ENCODE measurements at regions not wholly inside any gene's neighbourhood (a gene's known extent, or its start where the extent isn't known, plus 50 kb on each side); places are given as distances from the start of the nearest gene placed in this dataset.

DNA sequence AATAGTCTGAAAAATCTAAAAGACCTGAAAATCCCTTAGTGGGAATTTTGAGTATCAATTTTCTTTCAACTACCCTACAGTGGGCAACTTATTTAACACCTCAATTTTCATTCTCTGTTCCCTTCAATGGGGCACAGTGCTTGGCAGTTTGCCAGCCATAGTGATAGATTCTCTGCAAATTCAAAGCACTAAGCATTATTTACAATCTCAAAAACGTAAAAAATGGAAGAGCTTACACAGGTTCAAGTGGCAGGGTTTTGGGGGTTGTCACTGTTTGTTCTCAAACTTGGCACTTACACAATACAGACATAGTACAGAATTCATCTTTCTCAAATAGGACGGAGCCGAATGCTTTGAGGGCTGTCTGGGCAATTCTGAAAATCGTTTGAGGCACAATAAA lies 515.0 kb downstream of the EFNA5 start:
- no peak for DNase-seq (ENCODE audit: low read depth in 2 of 3, low spot score in 2 of 3)

DNA sequence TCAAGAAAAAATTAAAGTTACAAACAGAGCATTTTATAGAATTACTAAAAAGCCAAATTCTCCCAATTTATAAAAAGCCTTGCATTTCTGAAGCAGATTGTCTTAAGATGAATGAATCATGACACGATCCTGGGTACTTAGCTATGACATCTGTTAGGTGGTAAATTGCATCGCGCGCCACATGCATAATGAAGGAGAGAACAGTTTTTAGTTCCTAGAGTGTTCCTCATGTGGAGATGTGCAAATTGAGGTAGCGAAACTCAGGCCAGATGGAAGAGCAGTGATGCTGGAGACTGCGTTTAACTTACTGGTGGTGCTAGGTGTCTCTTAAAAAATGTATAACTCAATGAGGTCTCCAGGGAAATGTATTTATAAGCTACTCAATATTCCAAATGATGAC lies 516.1 kb downstream of the EFNA5 start:
- no peak for DNase-seq (ENCODE audit: low read depth in 2 of 3, low spot score in 2 of 3)

DNA sequence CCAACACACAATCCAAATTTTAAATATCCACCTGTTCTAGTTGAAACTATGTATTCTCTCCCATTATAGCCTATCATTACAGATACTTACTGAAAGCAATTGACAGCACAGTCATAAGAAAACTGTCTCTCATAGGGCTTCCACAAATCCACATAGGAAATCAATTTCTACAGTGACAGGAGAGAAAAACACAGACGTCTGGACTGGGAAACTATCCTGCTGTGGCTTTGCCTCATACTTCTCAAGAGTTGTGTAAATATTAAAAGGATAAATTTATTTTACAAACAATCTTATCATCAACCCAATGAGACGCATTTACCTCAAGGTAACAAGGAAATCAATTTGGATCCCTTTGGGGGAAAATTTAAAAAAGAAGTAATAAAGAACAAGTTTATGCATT lies 517.5 kb downstream of the EFNA5 start:
- DNase-seq (ENCODE audit: low read depth in 2 of 3, low spot score in 2 of 3) = no peak

DNA sequence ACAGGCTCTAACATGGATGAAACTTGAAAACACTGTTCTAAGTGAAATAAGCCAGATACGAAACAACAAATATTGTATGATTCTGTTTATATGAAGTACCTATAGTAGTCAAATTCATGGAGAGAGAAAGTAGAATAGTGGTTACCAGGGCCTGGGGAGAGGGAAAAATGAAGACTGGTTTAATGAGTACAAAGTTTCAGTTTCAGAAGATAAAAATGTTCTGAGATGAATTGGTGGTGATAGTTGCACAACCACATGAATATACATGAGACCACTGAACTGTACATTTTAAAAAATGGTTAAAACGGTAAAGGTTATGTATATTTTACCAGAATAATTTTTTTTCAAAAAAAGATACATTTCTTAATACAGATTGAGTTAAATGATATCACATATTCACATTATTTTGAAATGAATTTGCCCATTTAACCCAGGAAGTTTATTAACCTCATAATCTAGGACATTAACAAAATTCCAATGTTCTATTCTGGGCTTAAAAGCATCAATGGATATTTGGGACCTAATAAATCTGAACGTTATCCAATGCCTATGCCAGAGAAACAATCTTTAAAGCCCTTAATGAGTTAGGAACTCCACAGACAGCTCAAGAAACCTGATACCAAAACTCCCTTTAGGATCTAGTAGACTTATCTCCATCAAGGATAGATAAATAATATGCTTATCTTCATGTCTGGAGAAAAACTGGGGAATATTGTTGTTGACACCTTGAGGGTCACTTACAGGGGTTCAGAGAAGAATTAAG lies 521.3 kb downstream of the EFNA5 start:
- DNase-seq (ENCODE audit: low read depth in 2 of 3, low spot score in 2 of 3) = no peak

DNA sequence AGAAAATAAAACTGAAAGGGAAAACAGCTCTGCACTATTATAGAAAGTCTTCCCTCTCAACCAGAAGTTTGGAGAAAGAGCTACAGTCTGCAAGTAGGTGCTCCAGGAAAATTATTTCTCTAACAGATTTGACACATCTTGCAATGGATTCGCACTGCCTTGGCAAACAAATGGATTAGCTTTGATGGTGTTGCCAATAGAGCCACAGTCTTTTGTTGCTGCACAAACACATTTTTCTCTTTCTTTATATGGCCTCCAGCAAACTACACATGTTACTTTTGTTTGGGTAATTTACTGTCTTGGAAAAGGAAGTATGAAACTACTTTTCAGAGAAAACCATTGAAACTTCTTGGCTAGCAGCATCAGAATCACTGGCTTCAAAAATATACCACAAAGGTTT lies 523.1 kb downstream of the EFNA5 start:
- DNase-seq (ENCODE audit: low read depth in 2 of 3, low spot score in 2 of 3) = no peak

DNA sequence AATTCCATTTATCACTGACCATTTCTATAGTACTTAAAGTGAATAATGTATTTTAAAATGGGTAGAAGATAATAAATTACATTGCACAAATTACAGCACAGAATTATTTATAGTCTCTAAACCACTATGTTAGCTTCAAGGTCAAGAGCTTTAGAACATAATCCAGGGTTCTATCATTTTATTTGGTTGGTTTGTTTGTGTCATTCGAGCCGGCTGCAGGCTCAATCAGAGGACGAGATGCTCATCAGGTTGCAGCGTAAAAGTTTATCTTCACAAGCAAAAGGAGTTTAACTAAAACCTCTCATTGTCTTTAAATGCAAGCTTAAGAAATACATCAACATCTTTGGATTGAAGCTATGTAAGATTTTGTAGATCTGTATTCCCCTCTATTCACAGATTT lies 523.8 kb downstream of the EFNA5 start:
- no peak for DNase-seq (ENCODE audit: low read depth in 2 of 3, low spot score in 2 of 3)

DNA sequence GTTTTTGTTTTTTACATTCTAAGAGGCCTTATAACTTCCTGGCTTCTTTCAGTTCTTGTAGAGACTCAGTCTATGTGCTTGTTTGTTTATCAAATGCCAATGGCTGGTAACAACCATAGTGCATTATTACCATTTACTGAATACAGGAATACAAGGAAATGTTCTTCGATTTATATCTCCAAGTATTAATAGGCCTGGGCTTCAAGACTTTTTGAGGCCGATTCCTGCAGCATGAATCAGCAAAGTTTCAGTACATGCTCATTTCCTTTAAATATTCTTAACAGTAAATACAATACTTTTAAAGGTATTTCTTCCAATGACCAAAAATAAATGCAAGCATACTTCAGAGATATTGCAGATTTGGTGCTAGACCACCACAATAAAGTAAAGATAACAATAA lies 535.3 kb downstream of the EFNA5 start:
- no peak for DNase-seq (ENCODE audit: low read depth in 2 of 3, low spot score in 2 of 3)

DNA sequence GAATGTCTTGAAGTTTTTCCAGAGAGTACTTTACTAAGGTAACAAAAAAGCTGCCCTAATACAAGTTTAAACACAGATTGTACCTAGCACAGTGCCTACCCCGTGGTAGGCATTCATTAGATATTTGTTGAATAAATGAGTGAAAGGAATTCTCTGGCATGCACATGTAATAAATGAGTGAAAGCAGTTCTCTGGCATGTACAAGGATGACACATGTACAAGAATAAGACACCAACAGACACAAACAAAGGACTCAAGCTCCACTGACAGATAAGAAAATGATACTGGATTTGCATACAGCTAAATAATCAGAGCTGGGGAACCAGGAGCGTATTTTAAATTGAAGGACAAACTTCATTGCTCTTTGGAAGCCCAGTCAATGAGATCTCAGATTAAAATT lies 535.8 kb downstream of the EFNA5 start:
- DNase-seq (ENCODE audit: low read depth in 2 of 3, low spot score in 2 of 3) = no peak

DNA sequence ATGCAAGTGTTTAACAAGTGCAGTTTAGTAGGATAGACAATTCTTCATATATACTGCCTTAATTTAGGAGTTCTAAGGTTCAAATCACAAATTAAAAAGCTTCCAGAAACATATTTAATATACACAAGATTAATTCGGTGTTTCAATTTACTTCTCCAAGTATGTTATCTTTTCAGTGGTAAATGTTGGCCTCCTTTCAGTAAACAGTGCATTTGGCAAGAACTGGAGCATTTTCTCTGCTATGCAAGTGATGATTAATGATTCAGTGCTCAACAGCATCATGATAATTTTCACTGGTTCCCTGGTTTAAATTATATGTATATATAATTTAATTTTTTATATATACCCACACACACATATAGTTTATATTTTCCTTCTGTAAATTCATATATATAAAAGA lies 541.7 kb downstream of the EFNA5 start:
- DNase-seq (ENCODE audit: low read depth in 2 of 3, low spot score in 2 of 3) = no peak

DNA sequence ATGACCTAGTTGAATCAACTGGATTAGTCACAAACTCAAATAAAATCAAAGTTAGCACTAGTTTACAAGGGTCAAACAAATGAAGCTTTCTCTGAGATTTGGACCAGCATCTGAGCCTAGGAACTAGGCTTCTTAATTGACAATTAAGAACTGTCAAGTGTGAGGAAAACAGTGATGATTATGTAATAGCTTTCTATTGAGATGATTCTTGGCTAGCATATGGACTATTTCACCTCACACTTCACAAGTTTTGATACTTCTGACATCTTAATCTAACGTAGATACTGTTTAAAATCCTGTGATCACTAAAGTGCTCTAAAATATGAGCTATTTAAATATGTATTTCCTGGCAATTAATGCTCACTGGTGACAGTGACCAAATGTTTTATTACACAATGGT lies 542.9 kb downstream of the EFNA5 start:
- no peak for DNase-seq (ENCODE audit: low read depth in 2 of 3, low spot score in 2 of 3)

DNA sequence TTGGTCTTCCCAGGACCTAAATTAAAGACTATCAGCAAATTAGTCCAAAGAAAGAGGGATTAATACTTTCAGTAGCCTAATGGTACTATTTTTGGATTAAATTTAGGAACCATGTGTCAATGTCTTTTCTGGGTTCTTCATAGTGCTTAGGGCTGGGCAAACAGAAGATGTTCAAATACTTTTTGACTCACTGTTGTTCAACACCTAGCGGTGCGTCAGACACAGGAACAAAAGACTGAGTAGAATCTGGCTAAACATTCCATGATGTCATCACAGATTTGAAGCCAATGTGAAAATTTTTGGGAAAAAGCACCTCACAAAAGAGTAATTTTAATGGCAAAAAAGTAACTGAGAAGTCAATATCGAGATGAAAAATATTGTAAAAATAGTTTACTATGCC lies 544.4 kb downstream of the EFNA5 start:
- DNase-seq (ENCODE audit: low read depth in 2 of 3, low spot score in 2 of 3) = no peak

DNA sequence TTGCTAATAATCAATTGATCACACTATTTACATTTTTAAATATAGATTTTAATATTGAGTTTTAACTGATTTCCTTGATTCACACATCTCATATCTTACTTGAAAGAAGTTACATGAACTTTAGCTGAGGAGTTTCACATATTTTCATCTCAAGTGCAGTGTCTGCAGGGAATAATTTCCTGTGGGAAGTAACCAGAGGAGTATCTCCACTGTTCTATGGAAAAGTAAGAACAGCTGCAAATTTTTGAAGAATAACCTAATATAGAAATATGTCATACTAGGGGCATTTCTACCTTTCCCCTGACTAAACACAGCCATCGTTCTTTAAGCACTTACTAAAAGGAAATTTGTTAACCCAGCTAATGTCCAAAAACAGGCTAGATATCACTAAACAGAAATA lies 546.4 kb downstream of the EFNA5 start:
- no peak for DNase-seq (ENCODE audit: low read depth in 2 of 3, low spot score in 2 of 3)

DNA sequence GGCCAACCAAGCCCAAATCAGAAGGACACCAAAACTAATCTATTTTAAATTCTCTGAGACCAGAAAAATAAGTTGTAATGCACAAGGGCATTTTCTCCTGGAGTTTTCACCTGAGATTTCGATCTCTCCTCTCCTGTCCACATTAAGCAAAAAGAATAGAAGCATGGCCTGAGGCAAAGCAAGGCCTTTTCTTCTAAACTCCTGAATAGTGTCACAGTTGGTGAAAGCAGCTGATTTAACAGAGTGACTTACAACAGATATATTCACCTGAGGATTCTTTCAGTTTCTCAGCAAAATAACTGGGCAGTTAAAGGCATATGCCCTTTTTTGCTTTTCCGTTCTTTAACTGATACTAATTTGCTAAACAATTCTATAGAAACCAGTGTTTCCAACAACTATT lies 547.7 kb downstream of the EFNA5 start:
- no peak for DNase-seq (ENCODE audit: low read depth in 2 of 3, low spot score in 2 of 3)

DNA sequence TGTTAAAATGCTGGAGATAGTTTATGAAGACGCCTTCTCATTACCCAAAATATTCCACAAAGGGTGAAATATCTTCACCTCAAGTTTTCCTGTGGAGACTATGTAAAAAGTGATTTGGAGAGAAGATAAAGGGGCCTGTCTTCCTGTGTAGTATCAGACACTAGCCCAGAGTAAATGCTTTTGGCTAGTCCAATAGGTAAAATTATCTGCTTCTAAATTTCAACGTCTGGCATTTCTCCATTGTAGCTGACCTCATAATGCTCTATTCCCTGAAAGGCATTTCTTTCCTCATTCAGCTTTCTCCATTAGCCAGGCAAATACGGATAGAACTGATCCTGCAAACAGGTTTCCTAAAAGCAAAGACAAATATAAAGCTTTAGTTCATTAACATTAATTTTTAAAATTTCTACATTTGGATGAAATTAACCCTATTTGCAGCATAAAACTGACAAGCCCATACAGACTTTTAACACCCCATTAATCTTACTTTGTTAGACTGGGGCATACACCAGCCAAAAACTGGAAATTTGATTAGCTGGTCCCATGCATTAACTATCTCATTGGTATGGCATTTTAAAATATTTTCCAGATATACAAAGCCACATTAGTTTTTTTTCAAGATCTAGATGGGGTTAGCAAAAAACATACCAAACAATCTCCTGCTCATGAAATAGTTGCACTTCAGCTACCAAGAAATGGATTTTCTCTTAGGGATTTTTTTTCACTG lies 548.8 kb downstream of the EFNA5 start:
- no peak for DNase-seq (ENCODE audit: low read depth in 2 of 3, low spot score in 2 of 3)

DNA sequence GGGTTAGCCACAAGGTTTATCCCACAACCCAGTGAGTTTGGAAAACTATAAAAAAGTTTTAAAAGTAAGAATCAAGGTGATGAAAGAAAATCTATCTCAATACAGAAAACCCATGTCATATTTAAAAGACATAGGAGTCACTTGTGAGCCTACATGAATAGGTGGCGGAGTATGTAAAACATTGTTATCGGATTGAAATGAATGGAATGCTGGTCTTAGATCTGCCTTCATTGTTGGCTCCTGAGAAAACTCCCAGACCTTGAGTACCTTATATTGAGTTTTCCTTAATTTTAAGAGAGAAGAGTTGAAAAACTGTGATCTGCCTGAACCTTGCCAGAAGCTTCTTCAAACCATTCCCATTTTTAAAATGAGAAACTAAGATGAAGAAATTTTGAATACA lies 551.1 kb downstream of the EFNA5 start:
- DNase-seq (ENCODE audit: low read depth in 2 of 3, low spot score in 2 of 3) = no peak

DNA sequence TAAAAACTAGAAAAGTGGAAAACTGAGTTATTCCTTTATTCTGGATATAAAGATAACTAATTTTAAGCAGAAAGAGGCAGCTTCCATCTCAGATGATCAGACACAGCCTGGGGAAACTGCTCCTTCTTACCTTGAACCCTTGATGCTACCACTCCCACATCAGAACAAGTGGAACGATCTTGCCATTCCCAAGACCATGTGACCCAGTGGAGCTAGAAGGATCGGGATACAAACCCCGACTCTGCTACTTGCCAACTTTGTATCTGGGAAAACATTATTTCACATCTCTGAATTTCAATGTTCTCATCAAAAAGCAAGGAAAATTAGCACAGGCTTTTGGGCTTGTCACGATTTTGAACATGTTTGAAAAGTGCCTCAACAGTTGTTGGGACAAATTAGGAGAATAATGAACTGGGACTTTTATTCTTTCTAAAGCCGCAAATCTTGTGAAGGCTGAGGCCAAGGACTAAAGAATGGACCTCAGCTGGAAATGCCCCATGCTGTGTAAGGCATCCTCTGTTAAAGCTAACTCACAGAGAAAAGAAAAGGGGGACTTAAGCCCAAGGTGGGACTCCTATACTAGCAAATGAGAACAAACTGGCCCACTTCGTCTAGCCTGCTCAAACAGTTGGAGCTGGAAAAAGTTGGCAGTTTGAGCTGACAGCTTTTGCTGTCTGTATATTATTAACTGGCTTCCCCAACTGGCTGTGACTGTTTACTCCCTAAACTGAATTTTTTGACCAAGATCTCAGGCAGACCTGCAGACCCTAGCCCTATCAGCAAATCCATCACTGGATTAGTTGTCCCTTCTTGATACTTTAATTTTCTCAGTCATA lies 552.3 kb downstream of the EFNA5 start:
- no peak for DNase-seq (ENCODE audit: low read depth in 2 of 3, low spot score in 2 of 3)

DNA sequence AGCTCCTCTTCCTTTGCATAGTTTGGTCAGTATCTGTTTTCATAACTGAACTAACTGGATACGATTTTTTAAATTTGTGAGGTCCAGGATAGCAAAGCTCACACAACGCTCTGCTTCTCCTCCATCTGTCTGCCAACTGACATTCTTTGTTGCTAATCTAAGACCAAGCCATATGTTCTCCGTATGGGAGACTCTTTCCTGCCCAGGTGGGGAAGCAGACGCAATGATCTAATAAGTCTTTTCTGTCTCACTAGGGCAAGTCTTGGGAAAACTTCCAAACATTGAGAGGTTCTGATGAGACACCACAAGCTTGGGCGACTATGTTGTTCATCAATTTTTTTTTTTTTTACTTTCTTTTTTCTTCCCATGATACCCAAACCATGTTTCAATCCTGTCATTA lies 558.5 kb downstream of the EFNA5 start:
- DNase-seq (ENCODE audit: low read depth in 2 of 3, low spot score in 2 of 3) = no peak

DNA sequence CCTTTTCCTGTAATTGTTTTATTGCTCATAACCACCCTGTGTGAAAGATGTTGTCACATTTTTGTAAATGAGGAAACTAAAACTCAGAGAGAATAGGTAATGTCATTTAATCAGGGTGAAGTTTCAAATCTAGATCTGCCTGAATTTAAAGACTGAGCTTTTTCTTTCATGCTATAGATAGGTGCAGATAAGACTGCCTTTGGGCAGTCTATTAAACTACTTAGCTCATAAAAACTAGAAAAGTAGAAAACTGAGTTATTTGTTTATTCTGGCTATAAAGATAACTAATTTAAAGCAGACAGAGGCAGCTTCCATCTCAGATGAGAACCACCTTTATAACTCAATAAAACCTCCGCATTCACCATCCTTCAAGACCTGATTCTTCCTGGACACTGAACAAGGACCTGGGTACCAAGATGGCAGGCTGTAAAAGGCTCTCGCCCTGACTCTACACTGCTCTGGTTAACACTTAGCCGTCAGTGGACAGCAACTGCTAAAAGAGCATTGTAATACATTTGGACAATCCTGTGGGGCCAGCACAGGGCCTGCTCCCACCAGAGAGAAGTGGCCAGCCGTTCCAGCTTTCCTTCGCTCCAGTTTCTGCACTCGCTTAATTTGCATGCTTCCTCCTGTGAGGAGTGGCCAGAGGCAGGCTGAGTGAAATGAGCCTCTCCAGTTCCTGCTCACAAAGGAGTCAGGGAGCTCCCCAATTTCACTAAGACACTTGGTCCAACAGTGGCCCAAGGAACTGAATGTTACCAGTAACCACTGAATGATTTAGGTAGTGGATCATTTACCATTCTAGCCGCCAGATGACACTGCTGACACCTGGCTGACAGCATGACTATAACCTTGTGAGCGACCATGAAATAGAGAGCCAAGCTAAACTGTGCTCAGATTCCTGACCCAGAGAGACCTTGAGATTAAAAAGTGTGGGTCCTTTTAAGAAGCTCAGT lies 566.4 kb downstream of the EFNA5 start:
- no peak for DNase-seq (ENCODE audit: low read depth in 2 of 3, low spot score in 2 of 3)

DNA sequence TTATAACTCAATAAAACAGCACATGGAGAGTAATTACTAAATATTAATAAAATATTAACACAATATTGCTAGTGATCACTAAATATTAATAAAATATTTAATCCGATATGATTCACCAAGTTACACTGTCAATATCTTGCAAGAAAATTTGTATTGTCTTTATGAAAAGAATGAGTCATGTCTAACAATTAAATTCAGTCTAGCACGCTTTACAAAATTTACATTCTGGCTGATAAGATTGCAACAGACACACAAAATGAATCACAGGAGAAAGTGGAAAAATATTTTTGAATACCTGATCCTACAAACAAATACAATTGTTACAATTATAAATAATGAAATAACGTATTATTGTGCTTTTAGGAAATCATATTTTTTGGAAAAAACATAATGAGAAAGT lies 567.2 kb downstream of the EFNA5 start:
- DNase-seq (ENCODE audit: low read depth in 2 of 3, low spot score in 2 of 3) = no peak

DNA sequence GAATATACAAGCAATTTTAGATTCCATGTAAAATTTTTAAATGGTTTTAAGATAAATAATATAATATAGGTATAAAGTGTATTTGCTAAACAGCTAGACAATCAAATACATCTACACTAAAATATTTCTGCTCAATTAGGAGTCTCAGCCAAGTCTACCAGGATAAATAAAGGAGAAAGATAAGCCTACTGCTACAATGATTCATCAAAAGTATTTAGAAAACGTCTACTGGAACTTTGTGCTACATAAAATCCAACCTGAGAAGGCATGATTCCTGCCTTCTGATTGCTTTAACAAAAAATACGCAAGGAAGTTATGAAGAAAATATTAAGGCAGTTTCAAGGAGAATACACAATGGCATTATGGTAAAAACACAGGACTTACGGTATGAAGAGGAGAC lies 570.6 kb downstream of the EFNA5 start:
- DNase-seq (ENCODE audit: low read depth in 2 of 3, low spot score in 2 of 3) = no peak

DNA sequence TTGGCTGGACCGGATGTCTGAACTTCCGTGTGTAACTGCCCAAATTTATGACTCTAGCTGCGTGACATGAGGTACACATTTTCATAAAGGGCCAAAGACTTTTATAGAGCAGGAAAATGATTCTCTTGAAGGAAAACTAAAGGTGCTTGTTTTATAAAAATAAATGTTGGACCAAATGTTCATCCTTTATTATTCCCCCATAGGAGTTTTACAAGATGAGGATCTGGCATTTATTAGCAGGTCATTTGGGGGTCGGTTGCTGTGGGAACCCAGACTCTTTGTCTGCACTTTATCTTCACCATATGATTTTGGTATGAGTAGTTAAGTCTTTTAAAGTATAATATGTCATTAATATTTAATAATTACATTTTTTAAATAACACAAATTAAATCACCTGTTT lies 571.2 kb downstream of the EFNA5 start:
- DNase-seq (ENCODE audit: low read depth in 2 of 3, low spot score in 2 of 3) = no peak

Data from hematopoietic multipotent progenitor cell (in vitro differentiated cells).